GM23248 (cell line): ENCODE measurements at regions not wholly inside any gene's neighbourhood (a gene's known extent, or its start where the extent isn't known, plus 50 kb on each side); places are given as distances from the start of the nearest gene placed in this dataset.

Experiments
- EZH2 ChIP-seq: fragments of 200-600 bp; sonication (generic); IDR thresholded peaks from 2 replicates; pipeline ENCODE4 v1.6.1; 2018; ENCODE audit warnings: antibody characterized with exemption, mild to moderate bottlenecking; ENCODE audit not compliant: insufficient read depth, poor library complexity, severe bottlenecking
- EZH2phosphoT487 ChIP-seq: fragments of 200-600 bp; sonication (generic); IDR thresholded peaks from 2 replicates; pipeline ENCODE4 v1.6.1; 2018; ENCODE audit warnings: antibody characterized with exemption, moderate library complexity, mild to moderate bottlenecking, low read depth; ENCODE audit not compliant: insufficient read depth

GRCh38 chr9:117491491-117491890 lies 76.6 kb upstream of the ASTN2 start:
- TF ChIP-seq EZH2 (no peak), EZH2phosphoT487 (no peak)
